MM.1S (cell line): ENCODE measurements at regions not wholly inside any gene's neighbourhood (a gene's known extent, or its start where the extent isn't known, plus 50 kb on each side); places are given as distances from the start of the nearest gene placed in this dataset.

Source experiments
- DNase-seq: peaks from one replicate; pipeline ENCODE4 v3.0.0-alpha.2; 2015
- H2AFZ ChIP-seq: fragments of 300-600 bp; sonication (generic); 2 replicates; pipeline ENCODE4 v1.6.0; 2016; ENCODE audit warnings: antibody characterized with exemption, low read length
- H3F3A ChIP-seq: fragments of 300-600 bp; sonication (generic); 2 replicates; pipeline ENCODE4 v1.6.1; 2016; ENCODE audit warnings: mild to moderate bottlenecking, antibody characterized with exemption, low read length, moderate library complexity, mixed read lengths; ENCODE audit not compliant: insufficient read depth
- H3K27ac ChIP-seq: fragments of 300-600 bp; sonication (generic); 2 replicates; pipeline ENCODE4 v1.5.1; 2016; ENCODE audit warnings: mild to moderate bottlenecking, low read length
- H3K27me3 ChIP-seq: fragments of 300-600 bp; sonication (generic); replicated peaks from 2 replicates; pipeline ENCODE4 v1.6.0; 2016; ENCODE audit warnings: low read length; ENCODE audit not compliant: insufficient read depth
- H3K36me3 ChIP-seq: fragments of 300-600 bp; sonication (generic); replicated peaks from 2 replicates; pipeline ENCODE4 v1.6.1; 2016; ENCODE audit warnings: mild to moderate bottlenecking, low read length, mixed read lengths; ENCODE audit not compliant: insufficient read depth
- H3K4me1 ChIP-seq: fragments of 300-600 bp; sonication (generic); 2 replicates; pipeline ENCODE4 v1.6.1; 2016; ENCODE audit warnings: low read length, mixed read lengths
- H3K4me2 ChIP-seq: fragments of 300-600 bp; sonication (generic); 2 replicates; pipeline ENCODE4 v1.6.0; 2016; ENCODE audit warnings: low read depth, low read length
- H3K4me3 ChIP-seq: fragments of 300-600 bp; sonication (generic); 2 replicates; pipeline ENCODE4 v1.5.1; 2016; ENCODE audit warnings: low read length, mixed read lengths
- H3K79me2 ChIP-seq: fragments of 300-600 bp; sonication (generic); 2 replicates; pipeline ENCODE4 v1.6.1; 2016; ENCODE audit warnings: mixed run types, low read length, mixed read lengths
- H3K9ac ChIP-seq: fragments of 300-600 bp; sonication (generic); 2 replicates; pipeline ENCODE4 v1.6.1; 2016; ENCODE audit warnings: low read length, mixed read lengths
- H3K9me2 ChIP-seq: fragments of 300-600 bp; sonication (generic); replicated peaks from 2 replicates; pipeline ENCODE4 v1.6.1; 2016; ENCODE audit warnings: mild to moderate bottlenecking, low read length, mixed read lengths; ENCODE audit not compliant: insufficient read depth
- H3K9me3 ChIP-seq: fragments of 300-600 bp; sonication (generic); replicated peaks from 2 replicates; pipeline ENCODE4 v1.6.1; 2016; ENCODE audit warnings: mild to moderate bottlenecking, low read length, mixed read lengths; ENCODE audit not compliant: insufficient read depth
- H4K20me1 ChIP-seq: fragments of 300-600 bp; sonication (generic); 2 replicates; pipeline ENCODE4 v1.6.1; 2016; ENCODE audit warnings: mild to moderate bottlenecking, low read length, moderate library complexity, mixed read lengths; ENCODE audit not compliant: insufficient read depth
- EZH2 ChIP-seq: fragments of 300-600 bp; sonication (generic); optimal IDR thresholded peaks from 2 replicates; pipeline ENCODE3; 2017; ENCODE audit warnings: low read depth, mild to moderate bottlenecking, antibody characterized with exemption, low read length, mixed read lengths
- EZH2phosphoT487 ChIP-seq: fragments of 300-600 bp; sonication (generic); IDR thresholded peaks from 2 replicates; pipeline ENCODE4 v1.6.1; 2018; ENCODE audit warnings: antibody characterized with exemption, low read length
- TF ChIP-seq, protein P1 (sequence below): fragments of 300-600 bp; sonication (generic); IDR thresholded peaks from 2 replicates; pipeline ENCODE4 v1.5.1; 2016; ENCODE audit warnings: antibody characterized with exemption, low read length, mixed read lengths

DNA sequence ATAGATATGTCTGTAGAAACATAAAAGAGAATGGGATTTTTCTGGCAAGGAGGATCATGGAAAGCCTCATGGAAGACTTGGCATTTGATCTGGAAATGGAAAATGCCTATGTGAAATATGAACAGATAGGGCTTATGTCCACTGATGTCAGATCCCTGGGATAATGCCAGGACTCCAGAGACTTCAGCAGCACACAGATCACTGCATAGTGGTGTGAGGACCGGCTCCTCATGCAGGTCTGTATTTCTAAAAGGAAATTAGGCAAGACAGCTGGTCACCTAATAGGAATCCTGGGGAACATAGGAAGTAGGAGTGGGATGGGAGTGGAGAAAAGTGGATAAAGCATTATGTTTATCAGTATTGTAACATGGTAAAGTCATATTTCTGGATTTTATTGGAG is 56.8 kb upstream of the IPO9 start:
- H3K4me1 ChIP-seq: no peaks in the 10 kb centered on the region
- DNase-seq: no peak
- H3K27ac ChIP-seq: no peak overlapping the region
- H3K9me3 ChIP-seq: no peaks in the 10 kb centered on the region
- H4K20me1 ChIP-seq: no peaks in the 10 kb centered on the region
- H3K9ac ChIP-seq: no peak overlapping the region
- no peaks in the 10 kb centered on the region for H3K9me2 ChIP-seq
- H3K36me3 ChIP-seq: no peaks in the 10 kb centered on the region
- TF ChIP-seq EZH2phosphoT487 (no peak), EZH2 (no peak)
- TF ChIP-seq, protein P1, sequence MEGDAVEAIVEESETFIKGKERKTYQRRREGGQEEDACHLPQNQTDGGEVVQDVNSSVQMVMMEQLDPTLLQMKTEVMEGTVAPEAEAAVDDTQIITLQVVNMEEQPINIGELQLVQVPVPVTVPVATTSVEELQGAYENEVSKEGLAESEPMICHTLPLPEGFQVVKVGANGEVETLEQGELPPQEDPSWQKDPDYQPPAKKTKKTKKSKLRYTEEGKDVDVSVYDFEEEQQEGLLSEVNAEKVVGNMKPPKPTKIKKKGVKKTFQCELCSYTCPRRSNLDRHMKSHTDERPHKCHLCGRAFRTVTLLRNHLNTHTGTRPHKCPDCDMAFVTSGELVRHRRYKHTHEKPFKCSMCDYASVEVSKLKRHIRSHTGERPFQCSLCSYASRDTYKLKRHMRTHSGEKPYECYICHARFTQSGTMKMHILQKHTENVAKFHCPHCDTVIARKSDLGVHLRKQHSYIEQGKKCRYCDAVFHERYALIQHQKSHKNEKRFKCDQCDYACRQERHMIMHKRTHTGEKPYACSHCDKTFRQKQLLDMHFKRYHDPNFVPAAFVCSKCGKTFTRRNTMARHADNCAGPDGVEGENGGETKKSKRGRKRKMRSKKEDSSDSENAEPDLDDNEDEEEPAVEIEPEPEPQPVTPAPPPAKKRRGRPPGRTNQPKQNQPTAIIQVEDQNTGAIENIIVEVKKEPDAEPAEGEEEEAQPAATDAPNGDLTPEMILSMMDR: no peak
- H2AFZ ChIP-seq: no peak overlapping the region
- H3K79me2 ChIP-seq: 0 out of 2 replicates have a peak, but pooled peaks cover 5% of the 10 kb centered on the region
- H3F3A ChIP-seq: no peaks in the 10 kb centered on the region
- no peak overlapping the region for H3K4me3 ChIP-seq
- no peak overlapping the region for H3K4me2 ChIP-seq
- no peaks in the 10 kb centered on the region for H3K27me3 ChIP-seq

DNA sequence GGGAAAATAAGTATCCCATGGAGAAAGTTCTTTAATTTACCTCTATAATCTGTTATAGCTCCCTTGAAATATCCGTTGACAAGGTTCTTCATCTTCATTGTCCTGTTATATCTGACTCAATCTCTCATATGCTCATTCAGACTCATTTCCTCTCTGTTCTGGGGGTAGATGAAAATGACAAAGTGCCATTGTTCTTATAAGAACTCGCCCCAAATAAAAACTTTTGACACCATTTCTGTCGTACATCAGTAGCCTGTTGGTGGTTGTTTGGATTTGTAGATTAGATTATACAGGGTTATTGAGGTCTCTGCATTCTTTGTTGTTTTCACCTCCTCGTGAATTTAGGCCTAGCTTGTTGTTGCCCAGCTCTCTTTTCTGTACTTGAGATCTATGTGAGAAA is 55.2 kb upstream of the IPO9 start:
- H3F3A ChIP-seq: no peaks in the 10 kb centered on the region
- H3K4me2 ChIP-seq: no peak overlapping the region
- H2AFZ ChIP-seq: no peak overlapping the region
- no peak for DNase-seq
- no peaks in the 10 kb centered on the region for H3K36me3 ChIP-seq
- no peak overlapping the region for H3K27ac ChIP-seq
- no peak overlapping the region for H3K4me3 ChIP-seq
- no peaks in the 10 kb centered on the region for H3K27me3 ChIP-seq
- H3K9me3 ChIP-seq: no peaks in the 10 kb centered on the region
- H3K9me2 ChIP-seq: no peaks in the 10 kb centered on the region
- H3K9ac ChIP-seq: no peak overlapping the region
- no peaks in the 10 kb centered on the region for H4K20me1 ChIP-seq
- H3K4me1 ChIP-seq: no peaks in the 10 kb centered on the region
- 0 out of 2 replicates have a peak, but pooled peaks cover 3% of the 10 kb centered on the region for H3K79me2 ChIP-seq
- TF ChIP-seq EZH2: no peak
- TF ChIP-seq, protein P1: no peak
- TF ChIP-seq EZH2phosphoT487: no peak

DNA sequence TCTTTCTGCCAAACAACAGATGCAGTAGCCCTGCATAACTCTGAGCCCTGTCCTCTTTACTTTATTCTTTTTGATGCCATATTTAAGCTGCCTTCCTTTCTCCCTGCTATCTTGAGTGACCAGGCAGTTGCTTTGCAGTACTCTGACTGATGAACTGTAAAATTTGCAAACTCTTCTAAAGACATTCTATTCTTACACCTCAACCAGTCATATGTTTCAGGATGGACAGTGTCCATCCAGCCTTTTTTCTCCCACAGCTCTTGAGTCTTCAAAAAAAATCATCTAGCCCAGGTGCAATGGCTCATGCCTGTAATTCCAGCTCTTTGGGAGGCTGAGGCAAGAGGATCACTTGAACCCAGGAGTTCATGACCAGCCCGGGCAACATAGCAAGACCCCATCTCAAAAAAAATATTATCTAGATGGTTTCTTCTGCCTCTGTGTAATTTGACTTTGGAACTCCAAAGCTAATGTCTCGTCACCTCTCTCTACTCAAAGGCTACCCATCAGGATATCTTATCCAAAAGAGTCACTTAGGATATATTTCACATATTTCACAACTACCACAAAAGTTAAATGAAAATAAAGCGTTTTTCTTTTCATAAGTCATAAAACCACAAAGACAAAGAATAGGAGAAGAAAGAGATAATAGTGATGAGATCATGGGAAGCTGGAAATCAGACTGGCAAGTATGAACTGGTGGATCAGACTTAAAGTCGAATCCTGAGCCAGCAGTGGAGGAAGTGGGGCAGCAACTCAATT is 54.6 kb upstream of the IPO9 start:
- H3K27ac ChIP-seq: no peak overlapping the region
- no peaks in the 10 kb centered on the region for H3K9me2 ChIP-seq

More for the DNA sequence above, 54.6 kb upstream of the IPO9 start:
- H3K36me3 ChIP-seq: no peaks in the 10 kb centered on the region
- H2AFZ ChIP-seq: no peak overlapping the region
- no peaks in the 10 kb centered on the region for H3F3A ChIP-seq
- H3K4me3 ChIP-seq: no peak overlapping the region
- DNase-seq: no peak
- no peaks in the 10 kb centered on the region for H4K20me1 ChIP-seq
- H3K4me2 ChIP-seq: no peak overlapping the region
- TF ChIP-seq, protein P1: no peak
- TF ChIP-seq EZH2phosphoT487: no peak
- H3K9me3 ChIP-seq: no peaks in the 10 kb centered on the region
- no peaks in the 10 kb centered on the region for H3K4me1 ChIP-seq
- H3K79me2 ChIP-seq: no peaks in the 10 kb centered on the region
- no peaks in the 10 kb centered on the region for H3K27me3 ChIP-seq
- no peak overlapping the region for H3K9ac ChIP-seq
